Kidney (tissue), 13 donors: ENCODE measurements at regions not wholly inside any gene's neighbourhood (a gene's known extent, or its start where the extent isn't known, plus 50 kb on each side); places are given as distances from the start of the nearest gene placed in this dataset.

ENCODE experiments used
- DNase-seq, 5 donors: peaks; one replicate each; pipeline ENCODE4 v3.0.0-alpha.2; 2013 to 2020
- FAIRE-seq: peaks from 2 replicates; lab custom pipeline; 2012; peaks lifted over from hg19 to GRCh38; lab: Jason Lieb, UNC
- H3K27ac ChIP-seq, 2 donors: one replicate each; pipeline ENCODE4 v1.7.0; 2013; ENCODE audit warnings: low read depth in 2 of 2, low read length in 2 of 2, inconsistent platforms in 1 of 2
- H3K27me3 ChIP-seq: one replicate; pipeline ENCODE4 v1.7.1; 2013; ENCODE audit warnings: low read length, inconsistent platforms; ENCODE audit not compliant: control insufficient read depth, insufficient read depth
- H3K36me3 ChIP-seq, 3 donors: one replicate each; pipeline versions ENCODE4 v1.7.0 to v1.7.1; 2013; ENCODE audit warnings: low read length in 3 of 3, control low read depth in 1 of 3, inconsistent platforms in 1 of 3; ENCODE audit not compliant: insufficient read depth in 3 of 3, control insufficient read depth in 2 of 3
- H3K4me1 ChIP-seq, 3 donors: one replicate each; pipeline versions ENCODE4 v1.7.0 to v1.7.1; 2013; ENCODE audit warnings: low read length in 3 of 3, inconsistent platforms in 1 of 3, low read depth in 1 of 3; ENCODE audit not compliant: control insufficient read depth in 2 of 3, insufficient read depth in 2 of 3
- H3K4me3 ChIP-seq, 3 donors: one replicate each; pipeline versions ENCODE4 v1.7.0 to v1.8.1; 2013; ENCODE audit warnings: low read length in 3 of 3, control low read depth in 1 of 3, inconsistent platforms in 1 of 3
- H3K9ac ChIP-seq, 3 donors: one replicate each; pipeline versions ENCODE4 v1.7.0 to v1.7.1; 2013; ENCODE audit warnings: low read length in 3 of 3, control low read depth in 1 of 3, inconsistent platforms in 1 of 3
- H3K9me3 ChIP-seq, 3 donors: one replicate each; pipeline versions ENCODE4 v1.7.0 to v1.7.1; 2013; ENCODE audit warnings: low read length in 3 of 3, control low read depth in 1 of 3, inconsistent platforms in 1 of 3; ENCODE audit not compliant: control insufficient read depth in 2 of 3, insufficient read depth in 1 of 3
- intact Hi-C: fragments of 100-400 bp; cut with DNase I; formaldehyde crosslinking; loops from one replicate; pipeline ENCODE4 v1.11.1; 2022
- TF ChIP-seq, protein P1 (sequence below): IDR thresholded peaks from 3 replicates; pipeline ENCODE4 v1.5.1; 2012; ENCODE audit warnings: mild to moderate bottlenecking, moderate library complexity, borderline replicate concordance; ENCODE audit not compliant: insufficient read depth; ENCODE audit errors: extremely low read depth
- donor health status: control.
- donor health status: control.
- donor health status: control.
- donor health status: control.
- donor health status: control.
- donor health status: DM: yes; HTN: yes; CAD: no.
- donor health status: Normal renal cell carcinoma (clear cell type).

DNA sequence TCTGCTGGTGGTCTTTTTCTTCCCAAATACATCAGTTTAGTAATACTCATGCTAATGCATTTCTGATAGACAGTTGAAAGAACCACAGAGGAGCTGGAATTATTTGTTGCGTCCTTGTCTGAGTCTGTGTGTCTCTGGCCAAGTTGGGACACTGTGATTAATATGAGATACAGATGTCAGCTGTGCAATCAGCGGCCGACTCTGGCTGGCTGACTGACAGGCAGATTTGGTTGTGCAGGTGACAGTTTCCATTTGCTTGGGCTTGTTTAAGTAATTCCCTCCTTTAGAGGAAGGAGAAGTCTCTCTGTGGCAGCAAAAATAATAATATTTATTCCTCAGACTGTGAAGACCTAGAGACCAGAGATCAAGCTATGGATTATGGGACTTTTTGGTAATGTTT is 176.2 kb upstream of the CHRM2 start:
- Histone ChIP-seq H3K9me3 (no peaks in the 10 kb centered on the region), H3K36me3 (no peaks in the 10 kb centered on the region), H3K4me1 (no peaks in the 10 kb centered on the region), H3K9ac (no peak overlapping the region), H3K4me3 (no peak overlapping the region), H3K27me3 (no peaks in the 10 kb centered on the region), H3K27ac (no peak overlapping the region)
- FAIRE-seq (no peak), DNase-seq (no peak)
- TF ChIP-seq, protein P1, sequence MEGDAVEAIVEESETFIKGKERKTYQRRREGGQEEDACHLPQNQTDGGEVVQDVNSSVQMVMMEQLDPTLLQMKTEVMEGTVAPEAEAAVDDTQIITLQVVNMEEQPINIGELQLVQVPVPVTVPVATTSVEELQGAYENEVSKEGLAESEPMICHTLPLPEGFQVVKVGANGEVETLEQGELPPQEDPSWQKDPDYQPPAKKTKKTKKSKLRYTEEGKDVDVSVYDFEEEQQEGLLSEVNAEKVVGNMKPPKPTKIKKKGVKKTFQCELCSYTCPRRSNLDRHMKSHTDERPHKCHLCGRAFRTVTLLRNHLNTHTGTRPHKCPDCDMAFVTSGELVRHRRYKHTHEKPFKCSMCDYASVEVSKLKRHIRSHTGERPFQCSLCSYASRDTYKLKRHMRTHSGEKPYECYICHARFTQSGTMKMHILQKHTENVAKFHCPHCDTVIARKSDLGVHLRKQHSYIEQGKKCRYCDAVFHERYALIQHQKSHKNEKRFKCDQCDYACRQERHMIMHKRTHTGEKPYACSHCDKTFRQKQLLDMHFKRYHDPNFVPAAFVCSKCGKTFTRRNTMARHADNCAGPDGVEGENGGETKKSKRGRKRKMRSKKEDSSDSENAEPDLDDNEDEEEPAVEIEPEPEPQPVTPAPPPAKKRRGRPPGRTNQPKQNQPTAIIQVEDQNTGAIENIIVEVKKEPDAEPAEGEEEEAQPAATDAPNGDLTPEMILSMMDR, result no peak
- intact Hi-C loops, result no loop called here

DNA sequence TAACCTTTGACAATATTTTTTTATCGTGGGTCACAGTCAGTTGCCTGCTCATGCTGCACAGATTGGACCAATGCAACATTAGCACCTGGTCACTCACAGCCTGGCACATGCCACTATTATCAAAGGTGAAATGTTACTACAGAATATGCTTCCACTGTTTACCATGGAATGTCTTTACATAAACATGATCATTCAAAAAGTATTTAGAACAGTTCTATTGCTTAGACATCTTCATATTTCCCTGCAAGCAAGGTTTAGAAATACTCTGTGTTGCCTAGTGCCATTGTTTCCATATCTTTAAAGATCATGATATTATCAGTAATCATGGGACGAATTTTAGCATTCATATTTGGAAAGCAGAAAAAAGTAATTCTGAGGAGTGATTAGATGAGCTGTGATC is 179.9 kb upstream of the CHRM2 start:
- intact Hi-C loops, result no loop called here
- DNase-seq (no peak), FAIRE-seq (no peak)

DNA sequence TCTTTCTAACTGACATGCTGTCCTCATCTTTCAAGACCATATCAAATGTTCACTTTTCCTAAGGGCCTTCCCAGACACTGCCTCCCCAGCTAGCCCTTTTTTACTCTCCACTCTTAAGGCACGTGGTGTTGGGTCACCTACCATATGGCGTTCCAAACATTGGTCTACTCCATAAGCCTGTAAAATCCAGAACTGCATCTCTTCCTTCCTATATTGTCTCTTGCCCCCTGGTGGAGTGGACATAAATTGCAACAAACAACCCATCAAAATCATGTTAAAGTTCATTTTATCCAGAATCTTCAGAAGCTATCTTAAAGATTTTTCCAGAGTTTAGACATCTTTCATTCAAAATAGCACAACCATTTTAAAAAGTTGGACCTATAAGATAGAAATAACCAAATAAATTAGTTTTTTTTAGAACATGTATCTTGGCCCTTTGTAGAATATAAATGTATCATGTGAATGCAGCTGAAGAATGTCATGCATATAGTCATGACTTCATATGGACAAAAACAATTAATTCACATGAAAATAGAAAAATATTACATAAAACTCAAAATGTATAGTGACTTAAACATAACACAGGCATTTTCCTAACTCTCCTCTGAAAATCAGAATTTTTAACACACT is 180.6 kb upstream of the CHRM2 start:
- TF ChIP-seq, protein P1, result peak; percentile 23
- Histone ChIP-seq H3K4me1 (no peaks in the 10 kb centered on the region), H3K9me3 (no peaks in the 10 kb centered on the region), H3K36me3 (no peaks in the 10 kb centered on the region), H3K4me3 (no peak overlapping the region), H3K27me3 (no peaks in the 10 kb centered on the region), H3K9ac (no peak overlapping the region), H3K27ac (no peak overlapping the region)
- intact Hi-C loops, result no loop called here
- DNase-seq (peak in 1 of 5 donors; percentile 16), FAIRE-seq (no peak)

More for the DNA sequence above, 179.9 kb upstream of the CHRM2 start:
- TF ChIP-seq, protein P1, result no peak
- no peak overlapping the region for H3K27ac ChIP-seq
- no peaks in the 10 kb centered on the region for H3K27me3 ChIP-seq
- H3K4me3 ChIP-seq, result no peak overlapping the region
- H3K36me3 ChIP-seq, result no peaks in the 10 kb centered on the region
- H3K9ac ChIP-seq, result no peak overlapping the region
- no peaks in the 10 kb centered on the region for H3K4me1 ChIP-seq
- H3K9me3 ChIP-seq, result no peaks in the 10 kb centered on the region
